ENCODE measurements at regions not wholly inside any gene's neighbourhood (a gene's known extent, or its start where the extent isn't known, plus 50 kb on each side); places are given as distances from the start of the nearest gene placed in this dataset.
A peak's percentile ranks its signal among the peaks of the same experiment; 100 is the strongest.

DNA sequence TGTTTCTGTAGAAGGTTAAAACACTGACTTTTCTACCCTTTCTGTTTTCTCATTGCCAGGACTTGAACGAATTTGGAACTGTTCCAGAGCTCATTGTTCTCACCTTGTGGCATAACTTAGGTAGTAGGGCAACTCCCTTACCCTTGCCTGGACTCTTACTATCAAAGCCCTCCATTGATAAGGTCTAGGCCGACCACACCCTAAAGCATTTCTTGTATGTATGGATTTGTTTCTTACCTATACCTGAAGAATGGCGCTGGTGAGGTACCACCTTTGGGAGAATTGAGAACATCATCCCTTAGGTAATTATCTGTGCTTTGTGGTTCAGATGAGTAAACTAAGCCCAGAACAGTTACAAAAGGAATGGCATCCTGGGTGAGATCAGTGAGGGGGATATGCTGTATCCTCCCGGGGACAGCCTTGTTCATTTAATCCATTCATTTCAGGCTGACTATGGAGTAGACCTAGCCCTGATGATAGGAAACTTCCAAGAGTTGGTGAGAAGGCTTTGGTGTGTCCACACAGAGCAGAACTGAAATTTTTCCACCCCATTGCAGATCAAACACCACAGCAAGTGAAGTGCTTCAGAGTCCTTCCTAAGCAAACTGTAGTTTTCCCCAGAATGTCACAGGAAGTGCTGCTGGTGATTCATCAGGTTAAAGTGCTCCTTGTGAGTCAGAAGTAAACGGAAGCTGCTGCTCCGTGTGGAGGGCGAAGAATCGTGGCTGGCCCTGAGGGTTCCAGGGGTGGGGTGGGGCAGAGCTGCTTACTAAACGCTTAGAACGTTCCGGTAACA is 113.0 kb downstream of the TEX26 start:
- ChIA-PET POLR2A (interaction anchor here (1.0 kb wide), 2 partner anchors 115 to 428 kb away, joined by 3 read pairs; partner anchors contain the start of gene USPL1), CTCF (interaction anchor here (0.7 to 4.0 kb wide), 42 partner anchors 8 to 913 kb away, joined by 3 to 87 read pairs (median 4); no protein-coding TSS in a partner anchor)
- TF ChIP-seq CTCF (IDR thresholded peaks at IDR 0.05; ENCODE audit: insufficient read depth, low read length, missing control alignments), result no peak
- H3K4me3 ChIP-seq (ENCODE audit: low read depth, low read length), result no peak overlapping the region
- DNase-seq (ENCODE audit: low read depth, low spot score), result peak; percentile 73

DNA sequence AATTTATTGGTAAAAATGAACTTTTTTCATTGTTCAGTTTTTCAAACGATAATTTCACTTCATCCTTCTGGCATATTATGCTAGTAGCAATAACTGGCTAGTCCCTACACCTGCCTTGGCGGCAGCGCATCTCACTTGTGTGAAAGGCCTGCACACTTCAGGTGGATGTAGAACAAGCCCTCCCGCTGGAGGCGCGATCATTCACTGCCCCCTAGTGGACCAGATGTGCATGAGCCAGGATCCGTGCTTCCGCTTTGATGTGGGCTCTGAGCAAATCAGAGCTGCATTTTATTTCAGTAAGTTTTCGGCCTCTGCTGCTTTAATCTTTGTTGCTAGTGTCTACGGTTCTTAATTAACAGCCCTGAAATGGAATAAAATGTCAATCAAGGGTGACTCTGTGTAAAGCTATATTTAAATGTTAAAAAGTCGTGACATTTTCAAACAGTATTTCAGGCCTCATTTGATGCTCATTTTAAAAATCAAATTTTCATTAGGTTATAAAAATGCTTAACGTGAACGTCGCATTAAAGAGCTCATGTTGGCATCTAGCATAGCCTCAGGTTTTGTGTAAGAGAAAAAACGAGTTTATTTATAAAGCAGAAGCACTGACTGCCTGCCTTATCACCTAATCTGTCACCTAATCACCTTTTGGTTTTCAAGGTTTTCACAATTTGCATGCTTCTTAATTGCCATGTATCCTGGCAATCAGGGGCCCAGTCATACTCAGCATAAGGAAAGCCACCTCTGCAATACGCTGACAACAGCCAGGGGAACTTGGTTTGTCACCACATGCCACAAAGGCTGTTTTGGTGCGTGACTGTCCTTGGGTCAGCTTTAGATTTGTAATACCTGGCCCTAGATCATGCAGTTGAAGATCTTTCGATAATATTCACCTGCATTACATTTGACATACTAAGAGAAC is 112.2 kb downstream of the TEX26 start:
- H3K4me3 ChIP-seq (ENCODE audit: low read depth, low read length), result no peak overlapping the region
- ChIA-PET POLR2A (interaction anchor here (0.7 to 1.4 kb wide), 2 partner anchors 136 to 175 kb away, joined by 3 read pairs; no protein-coding TSS in a partner anchor), CTCF (interaction anchor here (0.6 to 4.0 kb wide), 84 partner anchors 9 to 913 kb away, joined by 3 to 87 read pairs (median 4); no protein-coding TSS in a partner anchor)
- DNase-seq (ENCODE audit: low read depth, low spot score), result no peak
- TF ChIP-seq CTCF (IDR thresholded peaks at IDR 0.05; ENCODE audit: insufficient read depth, low read length, missing control alignments), result peak; percentile 94

DNA sequence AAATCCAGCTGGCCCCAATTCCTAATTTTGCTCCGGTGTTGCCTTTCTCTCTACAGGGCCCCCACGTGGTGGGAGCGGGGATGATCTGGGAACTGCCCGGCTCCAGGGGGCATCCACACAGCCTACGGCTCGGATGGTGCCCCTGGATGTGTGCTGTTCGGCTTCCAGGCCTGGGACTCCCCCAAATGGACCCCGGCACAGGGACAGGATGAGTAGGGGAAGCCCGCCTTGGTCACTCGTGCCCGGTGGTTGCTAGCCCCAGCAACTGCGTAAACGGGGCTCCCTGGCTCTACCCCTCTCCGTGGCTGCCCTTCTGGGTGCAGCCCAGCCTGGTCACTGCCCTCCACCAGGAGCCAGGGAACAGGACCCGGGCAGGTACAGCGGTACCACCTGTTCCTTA is 111.5 kb downstream of the TEX26 start:
- TF ChIP-seq CTCF (IDR thresholded peaks at IDR 0.05; ENCODE audit: insufficient read depth, low read length, missing control alignments), result peak; percentile 53
- POLR2A ChIA-PET, result interaction anchor here (1.4 kb wide), 1 partner anchor 174 kb away, joined by 3 read pairs; no protein-coding TSS in a partner anchor
- H3K4me3 ChIP-seq (ENCODE audit: low read depth, low read length), result no peak overlapping the region
- no peak for DNase-seq (ENCODE audit: low read depth, low spot score)
- CTCF ChIA-PET, result interaction anchor here (0.8 to 4.0 kb wide), 37 partner anchors 13 to 912 kb away, joined by 3 to 87 read pairs (median 6); no protein-coding TSS in a partner anchor

DNA sequence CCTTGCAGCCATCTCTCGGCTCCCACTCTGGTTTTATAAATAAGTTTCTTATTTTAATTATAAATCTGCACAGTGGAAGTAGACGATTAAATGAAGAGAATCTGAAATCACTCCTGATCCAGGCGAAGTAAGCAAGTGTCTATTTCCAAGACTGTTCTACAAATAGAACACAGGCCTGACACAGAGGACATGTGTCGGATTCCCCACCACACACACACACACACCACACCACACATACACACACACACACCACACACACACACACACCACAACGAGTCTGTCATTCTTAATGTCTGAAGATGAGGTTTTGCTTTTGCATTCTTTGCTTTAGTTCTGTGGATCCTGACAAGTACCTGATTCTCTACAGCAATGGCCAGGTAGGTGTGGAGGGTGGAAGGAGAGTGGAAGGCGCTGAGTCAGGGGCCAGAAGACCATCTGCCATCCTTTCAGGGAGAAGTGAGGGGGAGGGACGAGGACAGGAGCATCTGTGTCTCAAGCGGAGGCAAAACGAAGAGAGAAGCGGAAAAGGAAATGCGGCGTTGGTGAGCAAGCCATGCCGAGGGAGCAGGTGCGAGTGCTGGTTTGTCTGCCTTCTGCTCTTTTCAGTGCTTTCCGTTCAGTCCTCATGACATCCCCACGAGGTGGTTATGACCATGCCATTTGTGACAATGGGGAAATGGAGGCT is 110.2 kb downstream of the TEX26 start:
- no peak overlapping the region for H3K4me3 ChIP-seq (ENCODE audit: low read depth, low read length)
- no peak for DNase-seq (ENCODE audit: low read depth, low spot score)
- POLR2A ChIA-PET, result no interaction called here
- CTCF ChIA-PET, result interaction anchor here (1.2 to 4.0 kb wide), 5 partner anchors 11 to 236 kb away, joined by 3 to 87 read pairs (median 25); no protein-coding TSS in a partner anchor
- no peak for TF ChIP-seq CTCF (IDR thresholded peaks at IDR 0.05; ENCODE audit: insufficient read depth, low read length, missing control alignments)

DNA sequence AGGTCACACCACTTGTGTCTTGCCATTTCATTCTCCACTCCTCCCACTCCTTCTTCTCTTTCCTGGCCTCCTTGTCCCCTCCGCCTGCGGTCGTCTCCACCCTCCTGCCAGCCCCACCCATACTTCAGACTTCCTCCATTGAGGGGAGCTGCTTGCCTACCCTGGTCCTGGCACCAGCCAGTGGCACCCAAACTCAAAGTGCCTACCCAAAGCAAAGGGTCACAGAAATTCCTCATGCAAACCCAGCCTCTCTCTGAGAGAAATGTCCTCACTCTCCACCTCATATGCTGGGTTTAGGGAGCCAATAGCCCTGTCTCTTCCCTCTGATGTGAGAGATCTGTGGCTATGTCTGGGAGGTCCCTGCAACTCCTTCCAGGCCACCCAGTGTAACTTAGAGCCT is 109.6 kb downstream of the TEX26 start:
- no peak overlapping the region for H3K4me3 ChIP-seq (ENCODE audit: low read depth, low read length)
- TF ChIP-seq CTCF (IDR thresholded peaks at IDR 0.05; ENCODE audit: insufficient read depth, low read length, missing control alignments), result no peak
- POLR2A ChIA-PET, result no interaction called here
- CTCF ChIA-PET, result interaction anchor here (0.8 to 1.4 kb wide), 2 partner anchors 12 to 126 kb away, joined by 3 to 4 read pairs; no protein-coding TSS in a partner anchor
- DNase-seq (ENCODE audit: low read depth, low spot score), result no peak

Data from AG04449 (cell line).